GM12891 (cell line): ENCODE measurements at regions not wholly inside any gene's neighbourhood (a gene's known extent, or its start where the extent isn't known, plus 50 kb on each side); places are given as distances from the start of the nearest gene placed in this dataset.

ENCODE experiments used
- DNase-seq: peaks from one replicate; pipeline ENCODE4 v3.0.0; 2011; ENCODE audit warnings: low spot score; ENCODE audit not compliant: insufficient read length
- FAIRE-seq: peaks from 2 replicates; lab custom pipeline; 2011; peaks lifted over from hg19 to GRCh38; lab: Jason Lieb, UNC
- PAX5 ChIP-seq: IDR thresholded peaks from 2 replicates; pipeline ENCODE4 v1.6.1; 2011; ENCODE audit warnings: low read length, moderate library complexity, mild to moderate bottlenecking; ENCODE audit not compliant: insufficient read depth, severe bottlenecking
- POLR2A ChIP-seq: IDR thresholded peaks from 2 replicates; pipeline ENCODE4 v1.6.1; 2011; ENCODE audit warnings: low read depth, low read length, control low read depth
- POLR2AphosphoS5 ChIP-seq: IDR thresholded peaks from 2 replicates; pipeline ENCODE4 v1.6.1; 2011; ENCODE audit warnings: low read depth, low read length, control low read depth
- POU2F2 ChIP-seq: IDR thresholded peaks from 2 replicates; pipeline ENCODE4 v1.6.1; 2011; ENCODE audit warnings: low read depth, mild to moderate bottlenecking, control low read depth, low read length, moderate library complexity
- SPI1 ChIP-seq: IDR thresholded peaks from 2 replicates; pipeline ENCODE4 v1.6.1; 2011; ENCODE audit warnings: low read depth, low read length, control low read depth
- TAF1 ChIP-seq: IDR thresholded peaks from 2 replicates; pipeline ENCODE4 v1.6.1; 2011; ENCODE audit warnings: low read depth, low read length, control low read depth

DNA sequence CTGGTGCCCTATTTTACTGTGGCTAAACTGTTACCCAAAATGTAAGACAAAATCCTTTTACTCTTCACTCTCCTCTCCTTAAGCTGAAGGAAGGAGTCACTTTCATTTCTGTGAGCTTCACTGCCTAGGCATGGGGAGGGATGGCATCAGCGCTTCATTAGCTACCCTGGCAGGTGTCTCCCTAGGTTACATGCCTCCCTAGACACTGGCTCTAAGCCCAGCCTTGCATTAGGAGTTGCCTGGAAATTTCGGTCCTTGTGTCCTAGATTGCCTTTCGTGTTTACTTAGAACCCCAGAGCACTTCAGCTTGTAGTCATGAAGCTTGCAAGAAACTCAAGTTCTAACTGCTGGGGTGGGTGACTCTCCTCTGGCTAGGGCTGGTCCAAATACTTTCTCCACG, 520.5 kb upstream of the STXBP6 start:
- DNase-seq, result no peak
- no peak for TF ChIP-seq POLR2A
- TF ChIP-seq PAX5, result no peak
- no peak for TF ChIP-seq POU2F2
- TF ChIP-seq TAF1, result no peak
- TF ChIP-seq SPI1, result no peak
- no peak for TF ChIP-seq POLR2AphosphoS5
- no peak for FAIRE-seq

DNA sequence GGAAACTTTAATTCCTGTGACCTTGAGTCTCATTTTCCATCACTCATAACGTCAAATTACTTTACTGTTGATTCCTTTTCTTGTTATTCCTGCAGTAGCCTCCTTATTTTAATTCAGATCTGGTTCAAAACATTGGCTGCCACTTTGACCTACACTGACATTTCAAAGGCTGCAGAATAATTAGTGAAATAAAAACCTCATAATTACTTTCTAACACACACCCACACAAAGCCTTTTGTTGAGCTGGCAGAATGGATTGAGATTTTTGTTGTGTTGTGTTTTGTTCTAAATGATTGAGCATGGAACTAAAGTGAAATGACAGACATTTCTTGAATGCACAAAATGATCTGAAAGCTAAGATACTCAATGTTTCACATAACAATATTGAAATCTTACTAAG, 507.5 kb upstream of the STXBP6 start:
- FAIRE-seq, result no peak
- TF ChIP-seq PAX5, result no peak
- TF ChIP-seq POLR2A, result no peak
- TF ChIP-seq SPI1, result no peak
- no peak for TF ChIP-seq POLR2AphosphoS5
- TF ChIP-seq POU2F2, result no peak
- no peak for TF ChIP-seq TAF1
- no peak for DNase-seq

DNA sequence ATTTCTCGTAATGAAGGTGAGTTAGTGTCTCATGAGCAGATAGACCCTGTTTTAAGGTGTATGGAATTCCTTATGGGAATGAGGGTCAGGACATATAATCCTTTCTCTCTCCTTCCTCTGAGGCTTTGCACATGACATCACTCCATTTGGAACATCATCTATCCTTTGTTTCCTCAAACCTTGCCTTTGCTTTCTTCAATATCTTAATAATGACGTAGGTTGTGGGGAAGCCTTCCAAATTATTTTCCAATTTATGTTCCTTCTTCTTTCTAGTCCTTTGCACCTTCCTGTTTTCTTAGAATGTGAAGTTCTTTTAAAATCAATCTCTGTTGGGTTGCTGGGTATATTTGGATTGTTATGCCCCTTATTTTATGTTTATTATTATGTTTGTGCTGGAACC, 502.9 kb upstream of the STXBP6 start:
- FAIRE-seq (no peak), DNase-seq (no peak)
- TF ChIP-seq PAX5 (no peak), POLR2AphosphoS5 (no peak), POU2F2 (no peak), SPI1 (no peak), POLR2A (no peak), TAF1 (no peak)

DNA sequence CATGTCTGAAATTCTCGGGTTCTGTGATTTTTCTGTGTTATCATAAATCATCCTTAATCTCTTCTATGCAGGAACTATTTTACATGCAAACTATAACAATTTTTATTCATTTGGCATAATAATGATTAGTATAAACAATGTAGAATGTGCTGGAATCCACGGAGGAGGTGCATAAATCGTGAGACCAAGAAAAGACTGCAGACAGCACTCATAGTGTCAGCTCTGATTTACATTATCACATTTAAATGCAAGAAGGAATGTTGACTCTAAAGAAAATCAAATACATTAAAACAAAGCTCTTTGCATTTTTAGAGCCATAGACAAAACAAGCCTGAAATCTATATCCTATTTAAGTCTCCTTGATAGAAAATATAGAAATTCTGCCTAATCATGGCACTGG, 501.7 kb upstream of the STXBP6 start:
- DNase-seq (no peak), FAIRE-seq (no peak)
- TF ChIP-seq SPI1 (no peak), POLR2AphosphoS5 (no peak), POLR2A (no peak), POU2F2 (no peak), TAF1 (no peak), PAX5 (no peak)

DNA sequence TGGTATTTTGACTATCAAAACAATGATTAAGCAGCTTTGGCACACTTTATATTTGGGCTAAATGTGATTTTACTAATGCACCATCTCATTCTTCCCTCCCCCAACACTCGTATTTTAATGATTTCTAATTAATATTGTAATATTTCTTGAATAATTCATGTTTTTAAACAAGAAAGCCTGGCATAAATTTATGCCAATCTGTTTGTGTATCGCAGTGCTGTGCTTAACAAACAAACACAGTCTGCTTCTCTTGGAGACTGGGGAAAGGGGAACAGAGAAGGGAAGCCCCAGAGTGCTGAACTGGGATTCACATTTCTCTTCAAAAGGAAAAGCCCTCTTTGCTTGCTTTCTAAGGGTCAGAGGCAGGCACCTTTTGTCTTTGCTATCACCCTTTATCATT, 496.9 kb upstream of the STXBP6 start:
- no peak for TF ChIP-seq POLR2A
- no peak for TF ChIP-seq POU2F2
- TF ChIP-seq SPI1, result no peak
- TF ChIP-seq PAX5, result no peak
- DNase-seq (no peak), FAIRE-seq (no peak)

DNA sequence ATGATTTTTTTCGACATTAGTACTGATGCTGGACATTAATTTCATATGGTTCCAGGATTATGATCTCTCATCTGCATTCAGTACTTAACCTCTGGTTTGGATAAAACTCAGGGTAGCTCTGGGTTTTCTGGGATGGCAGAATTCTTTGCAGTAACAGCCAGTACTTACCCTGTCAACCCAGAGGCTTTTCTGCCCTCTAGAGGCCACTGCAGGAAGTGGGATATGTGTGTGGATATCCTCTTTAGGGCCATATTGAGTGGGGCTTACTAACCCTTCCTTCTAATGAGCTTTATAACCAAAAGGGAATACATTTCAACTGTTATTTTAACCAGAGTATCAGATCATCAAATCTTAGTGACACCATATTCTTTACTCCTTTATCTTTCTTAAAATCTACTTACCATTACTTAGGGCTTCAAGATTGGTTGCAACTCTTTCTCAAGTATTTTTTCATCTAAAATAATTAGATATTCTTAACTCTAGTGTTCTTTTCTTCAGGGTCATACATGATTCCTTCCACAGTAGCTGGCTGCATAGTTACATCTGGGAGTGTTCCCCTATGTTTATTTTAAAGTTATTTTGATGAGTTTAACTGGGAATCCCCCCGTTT, 488.0 kb upstream of the STXBP6 start:
- TF ChIP-seq TAF1, result no peak
- TF ChIP-seq SPI1, result no peak
- TF ChIP-seq PAX5, result no peak
- peak; percentile 45 for FAIRE-seq
- DNase-seq, result peak; percentile 12

GRCh38 chr14:25526290-25526689, 476.3 kb upstream of the STXBP6 start:
- no peak for TF ChIP-seq POU2F2
- no peak for TF ChIP-seq TAF1
- TF ChIP-seq SPI1, result no peak
- no peak for TF ChIP-seq PAX5
- no peak for TF ChIP-seq POLR2A
- TF ChIP-seq POLR2AphosphoS5, result no peak
- DNase-seq, result no peak
- FAIRE-seq, result no peak

DNA sequence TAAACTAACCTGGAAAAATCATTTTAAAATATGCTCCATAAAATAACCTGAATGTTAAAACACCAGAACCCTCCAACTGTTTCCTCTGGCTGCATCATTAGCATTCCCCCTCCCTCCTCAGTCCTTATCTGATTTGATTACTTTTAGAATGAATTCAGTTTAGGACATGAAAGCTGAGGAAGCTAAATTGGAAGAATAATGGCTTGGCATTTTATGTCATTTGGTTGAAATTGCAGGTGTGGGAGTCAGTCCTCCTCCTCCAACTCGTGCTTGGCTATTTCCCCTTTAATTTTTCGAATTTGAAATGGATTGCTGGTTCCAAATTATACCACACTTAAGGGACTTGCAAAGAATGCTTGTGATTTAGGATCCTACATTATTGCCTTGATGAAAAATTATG, 473.0 kb upstream of the STXBP6 start:
- FAIRE-seq, result no peak
- TF ChIP-seq POU2F2 (no peak), TAF1 (no peak), POLR2A (no peak), POLR2AphosphoS5 (no peak), PAX5 (no peak), SPI1 (no peak)

DNA sequence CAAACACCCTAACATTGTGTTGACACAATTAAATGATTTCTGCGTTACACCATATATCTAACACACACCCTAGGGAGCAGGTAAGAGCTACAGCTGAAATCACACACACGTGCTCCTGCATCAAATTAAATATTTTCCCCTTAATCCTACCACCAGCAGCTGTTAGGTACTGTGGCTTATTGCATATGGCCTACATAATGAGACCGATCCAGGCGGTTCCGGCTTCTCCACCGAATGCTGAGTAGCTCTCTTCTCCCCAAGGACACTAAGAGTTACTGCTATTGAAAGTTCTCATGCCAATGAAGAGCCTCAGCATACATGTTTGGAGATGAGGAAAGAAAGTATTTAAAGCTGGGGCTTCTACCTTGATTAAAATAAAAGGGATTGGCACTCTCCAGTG, 472.2 kb upstream of the STXBP6 start:
- no peak for FAIRE-seq
- no peak for DNase-seq
- TF ChIP-seq SPI1 (no peak), POLR2A (no peak), PAX5 (no peak), POLR2AphosphoS5 (no peak), TAF1 (no peak), POU2F2 (no peak)

More for the DNA sequence above, 473.0 kb upstream of the STXBP6 start:
- DNase-seq, result no peak

GRCh38 chr14:25521616-25522015, 471.7 kb upstream of the STXBP6 start:
- DNase-seq, result no peak
- TF ChIP-seq POU2F2 (no peak), POLR2A (no peak), PAX5 (no peak), SPI1 (no peak), POLR2AphosphoS5 (no peak)
- FAIRE-seq, result no peak

- FAIRE-seq (no peak), DNase-seq (no peak)
- no peak for TF ChIP-seq PAX5
Observed at GRCh38 chr14:25520821-25521220, 470.9 kb upstream of the STXBP6 start.
